Stimulated activated CD8-positive, alpha-beta memory T cell treated with anti-CD3 and anti-CD28 coated beads, Interleukin-4, amount 100 ng/mL, for 4 hours (primary cell): ENCODE measurements at regions not wholly inside any gene's neighbourhood (a gene's known extent, or its start where the extent isn't known, plus 50 kb on each side); places are given as distances from the start of the nearest gene placed in this dataset.

ENCODE experiments used
- DNase-seq, 2 donors: peaks; one replicate each; pipeline ENCODE4 v3.0.0-alpha.2; 2020; ENCODE audit warnings: low read depth in 2 of 2, low spot score in 1 of 2

GRCh38 chr4:180932370-180933001 is 1310.7 kb upstream of the TENM3 start:
- DNase-seq, result no peak

DNA sequence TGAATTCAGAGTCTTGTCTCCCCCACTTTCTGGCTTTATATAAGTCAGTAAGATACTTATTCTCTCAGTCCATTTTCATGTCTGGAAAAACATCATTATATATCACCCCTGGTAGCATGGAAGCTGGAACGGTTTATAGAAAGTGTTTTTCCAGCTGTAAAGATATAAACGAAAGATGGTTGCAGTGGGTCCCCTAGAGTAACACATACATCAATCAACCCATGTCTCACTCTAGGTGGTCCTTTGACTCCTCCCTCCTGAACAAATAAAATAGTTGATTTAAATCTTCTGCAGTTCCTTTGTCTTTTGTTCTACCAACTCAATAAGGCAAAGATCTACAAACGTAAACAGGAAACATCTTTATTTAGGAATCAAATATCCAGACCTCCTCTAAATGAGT is 1306.1 kb upstream of the TENM3 start:
- no peak for DNase-seq

GRCh38 chr4:180940680-180941079 is 1302.5 kb upstream of the TENM3 start:
- DNase-seq, result no peak

DNA sequence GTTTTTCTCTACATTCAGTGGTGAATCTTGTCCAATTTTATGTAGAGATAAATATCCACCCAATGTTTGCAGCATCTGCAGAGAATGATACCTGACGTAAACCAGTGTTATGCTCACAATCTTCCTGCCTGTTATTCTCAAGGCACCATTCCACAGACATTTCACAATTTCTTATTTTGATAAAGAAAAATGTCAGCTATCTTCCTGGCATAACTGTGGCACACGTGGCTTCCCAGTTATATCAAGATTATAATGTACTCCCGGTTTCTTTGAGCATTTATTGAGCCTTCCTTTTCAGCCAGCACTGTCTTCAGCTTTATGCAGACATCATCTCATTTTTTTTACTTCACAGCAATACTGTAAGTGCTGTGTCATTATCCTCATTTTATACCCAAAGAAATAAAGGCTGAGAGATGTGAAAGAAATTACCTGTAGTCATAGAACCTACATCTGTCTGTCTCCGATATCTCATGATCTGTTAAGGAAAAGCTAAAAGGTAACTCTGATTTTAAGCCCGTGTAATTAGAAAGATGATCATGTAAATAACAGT is 1300.8 kb upstream of the TENM3 start:
- no peak for DNase-seq

- DNase-seq, result no peak
These were observed 1297.0 kb upstream of the TENM3 start for GRCh38 chr4:180946188-180946587.

DNA sequence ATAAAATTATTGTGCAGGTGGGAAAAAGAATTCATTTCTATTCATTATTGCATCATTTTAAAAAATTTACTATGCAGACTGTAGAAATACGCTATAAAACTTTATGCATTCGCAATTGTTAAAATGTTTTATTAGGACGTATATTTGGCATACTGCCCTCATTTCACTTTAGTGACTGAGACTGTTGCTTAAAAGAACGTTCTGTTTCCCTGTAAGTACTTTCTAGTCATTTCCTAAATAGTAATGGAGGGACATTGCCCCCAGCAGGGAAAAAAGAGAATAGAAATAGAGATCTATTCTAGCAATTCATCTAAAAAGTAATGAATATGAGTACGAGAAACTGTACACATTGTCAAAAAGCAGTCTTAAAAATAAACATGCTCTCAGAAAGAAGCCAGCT is 1295.8 kb upstream of the TENM3 start:
- no peak for DNase-seq

DNA sequence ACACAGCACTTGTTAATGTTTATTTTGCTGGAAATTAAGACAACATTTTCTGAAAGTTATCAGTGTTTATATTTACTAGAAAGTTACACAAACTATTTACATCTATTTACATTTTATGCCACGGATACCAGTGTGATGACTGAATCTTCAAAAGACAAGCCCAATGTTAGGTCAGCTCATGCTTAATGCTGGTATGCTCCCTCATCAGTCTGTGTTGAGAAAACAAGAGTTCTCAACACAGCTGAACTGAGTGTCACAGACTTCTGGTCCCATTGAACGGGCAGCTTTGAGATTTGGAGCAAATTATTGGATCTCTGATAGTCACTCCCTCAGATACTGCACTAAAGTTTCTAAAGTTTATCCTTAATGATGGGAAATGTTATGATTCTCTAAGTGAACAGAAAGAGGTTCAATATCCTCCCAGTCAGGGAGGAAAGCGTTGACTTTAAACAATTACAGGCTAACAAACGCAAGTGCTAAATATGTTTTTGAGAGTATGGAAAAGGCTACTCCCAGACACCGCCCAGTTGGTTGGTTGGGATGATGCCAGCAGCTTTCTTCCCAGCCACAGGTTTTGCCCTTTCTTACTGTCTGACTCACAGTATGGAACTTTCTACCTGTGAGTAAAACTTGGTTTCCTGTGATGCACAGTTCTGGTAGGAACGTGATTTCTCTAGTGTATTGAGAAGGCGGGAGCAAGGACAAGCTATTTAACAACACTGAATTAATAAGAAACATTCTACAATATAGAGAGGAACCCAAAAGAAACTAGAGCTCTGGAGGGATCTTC is 1293.6 kb upstream of the TENM3 start:
- DNase-seq, result no peak

DNA sequence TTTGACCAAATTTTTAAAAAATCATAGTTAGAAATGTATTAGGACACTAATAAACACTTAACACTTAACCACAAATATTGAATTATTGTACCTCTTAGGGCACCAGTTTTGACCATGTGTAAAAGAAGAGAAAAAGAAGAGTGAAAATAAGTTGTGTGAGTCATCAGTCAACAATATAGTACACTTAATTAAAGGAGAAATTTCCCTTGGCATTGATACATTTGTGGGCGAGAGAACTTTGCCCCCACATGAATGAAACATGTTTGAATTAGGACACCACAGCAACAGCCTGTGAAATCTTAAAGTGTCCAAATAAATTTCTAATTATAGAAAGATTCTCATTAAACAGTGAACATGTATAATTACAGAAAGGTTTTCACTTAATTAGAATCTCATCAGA is 1292.8 kb upstream of the TENM3 start:
- DNase-seq, result no peak

DNA sequence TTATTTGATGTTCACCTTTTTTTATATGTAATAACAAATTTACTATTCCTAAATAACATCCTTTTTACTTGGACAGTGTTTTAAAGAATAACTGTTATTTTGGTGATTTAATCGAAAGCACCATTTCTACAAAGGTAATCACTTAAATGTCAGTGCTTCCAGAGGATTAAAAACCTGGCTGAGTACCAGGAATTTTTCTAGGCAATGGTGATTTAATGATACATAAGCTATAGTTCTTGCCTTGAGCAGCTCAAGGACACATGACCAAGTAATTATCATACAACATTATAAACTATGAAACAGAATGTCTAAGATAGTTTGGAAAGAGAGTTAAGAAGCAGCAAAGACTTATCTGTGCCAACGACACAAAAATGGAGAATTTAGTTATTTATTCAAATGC is 1291.9 kb upstream of the TENM3 start:
- no peak for DNase-seq

DNA sequence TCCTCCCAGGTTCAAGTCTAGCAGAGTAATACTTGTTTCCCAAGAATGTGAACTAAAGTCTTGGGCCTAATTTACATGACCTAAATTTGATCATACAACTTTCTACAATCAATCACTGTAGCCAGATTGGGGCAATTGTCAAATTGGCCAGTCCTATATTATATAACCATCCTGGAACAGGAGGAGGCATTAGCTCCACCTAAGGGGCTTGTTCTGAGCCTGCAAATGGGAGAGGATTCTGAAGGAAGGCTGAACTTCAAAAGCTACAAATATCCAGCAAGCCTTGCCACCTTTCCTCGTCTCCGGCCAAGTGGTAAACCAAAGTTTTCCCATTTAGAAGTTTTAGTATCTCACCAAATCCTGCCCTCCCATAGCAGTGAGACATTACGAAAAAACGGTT is 1289.6 kb upstream of the TENM3 start:
- no peak for DNase-seq

DNA sequence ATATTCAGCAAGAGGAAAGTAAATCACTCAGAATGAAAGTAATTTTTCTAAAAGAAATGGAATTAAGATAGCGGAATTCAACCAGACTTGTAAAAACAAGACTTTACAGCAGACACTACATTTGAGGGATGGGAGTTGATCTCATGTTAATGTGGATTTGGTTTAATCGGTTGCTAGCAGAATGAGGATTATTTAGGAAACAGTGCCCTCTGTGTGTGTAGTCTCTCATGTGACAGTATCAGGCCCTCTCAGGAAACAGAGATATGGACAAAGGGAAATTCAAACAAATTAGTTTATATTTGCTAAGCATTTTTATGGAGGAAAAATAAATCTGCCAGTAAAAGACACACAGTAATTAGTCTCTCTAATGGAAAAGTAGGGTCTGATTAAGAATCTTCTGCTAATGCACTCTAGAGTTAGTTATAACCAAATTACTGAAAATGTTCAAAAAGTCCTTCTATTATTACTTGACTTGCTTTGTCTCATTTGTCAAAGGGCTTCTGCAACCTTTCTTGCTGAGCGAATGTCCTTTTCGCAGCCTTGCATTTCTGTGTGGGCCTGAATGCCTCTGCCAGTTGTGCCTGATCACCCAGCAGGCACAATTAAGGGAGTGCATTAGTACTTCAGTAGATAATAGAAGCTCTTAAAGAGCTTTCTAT is 1282.3 kb upstream of the TENM3 start:
- no peak for DNase-seq

- DNase-seq, result no peak
These were observed 1280.9 kb upstream of the TENM3 start for GRCh38 chr4:180962268-180962667.

DNA sequence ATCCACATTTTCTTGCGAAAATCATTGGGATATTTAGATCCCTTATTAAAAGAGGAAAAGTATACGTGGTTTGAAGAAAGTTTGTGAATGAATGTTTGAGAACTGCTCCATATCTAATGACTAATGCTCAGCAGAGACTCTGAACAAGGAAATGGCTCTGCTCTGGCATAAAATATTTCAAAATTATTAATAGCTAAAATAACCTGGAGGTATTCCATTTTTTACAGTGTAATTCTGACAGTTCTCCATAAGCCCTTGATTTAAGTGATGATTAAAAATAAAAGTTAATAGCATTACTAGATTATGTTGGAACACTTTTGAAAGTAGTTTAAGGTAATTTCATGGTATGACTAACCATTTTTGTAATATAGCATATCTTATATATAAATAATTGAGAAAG is 1276.9 kb upstream of the TENM3 start:
- no peak for DNase-seq

DNA sequence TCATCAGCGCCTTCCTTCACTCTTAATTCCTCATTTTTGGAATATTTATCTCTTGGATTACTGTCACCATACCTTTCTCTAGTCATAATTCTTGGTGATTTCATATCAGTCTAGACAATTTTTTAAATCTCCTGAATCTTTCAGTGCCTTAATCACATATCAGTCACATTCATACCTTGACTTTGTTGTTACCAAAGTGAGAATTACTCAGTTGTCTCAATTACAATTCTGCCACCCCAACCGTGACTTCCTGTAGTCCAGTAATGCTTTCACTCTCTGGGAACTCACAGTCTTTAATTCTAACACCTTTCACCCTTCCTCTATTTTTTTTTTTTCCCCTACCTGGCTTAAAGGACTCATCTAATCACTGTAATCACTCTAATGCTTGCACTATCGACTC is 1275.3 kb upstream of the TENM3 start:
- no peak for DNase-seq

GRCh38 chr4:180973894-180974293 is 1269.3 kb upstream of the TENM3 start:
- DNase-seq, result no peak

- no peak for DNase-seq
These were observed 1252.3 kb upstream of the TENM3 start for GRCh38 chr4:180990931-180991330.

GRCh38 chr4:180993244-180993836 is 1249.9 kb upstream of the TENM3 start:
- no peak for DNase-seq

- DNase-seq, result no peak
These were observed 1248.5 kb upstream of the TENM3 start for GRCh38 chr4:180994722-180995121.

- no peak for DNase-seq
These were observed 1244.0 kb upstream of the TENM3 start for GRCh38 chr4:180999217-180999616.

GRCh38 chr4:181004056-181004455 is 1239.1 kb upstream of the TENM3 start:
- no peak for DNase-seq

GRCh38 chr4:181006499-181007260 is 1236.5 kb upstream of the TENM3 start:
- DNase-seq, result no peak
